ENCODE measurements at regions not wholly inside any gene's neighbourhood (a gene's known extent, or its start where the extent isn't known, plus 50 kb on each side); places are given as distances from the start of the nearest gene placed in this dataset.

DNA sequence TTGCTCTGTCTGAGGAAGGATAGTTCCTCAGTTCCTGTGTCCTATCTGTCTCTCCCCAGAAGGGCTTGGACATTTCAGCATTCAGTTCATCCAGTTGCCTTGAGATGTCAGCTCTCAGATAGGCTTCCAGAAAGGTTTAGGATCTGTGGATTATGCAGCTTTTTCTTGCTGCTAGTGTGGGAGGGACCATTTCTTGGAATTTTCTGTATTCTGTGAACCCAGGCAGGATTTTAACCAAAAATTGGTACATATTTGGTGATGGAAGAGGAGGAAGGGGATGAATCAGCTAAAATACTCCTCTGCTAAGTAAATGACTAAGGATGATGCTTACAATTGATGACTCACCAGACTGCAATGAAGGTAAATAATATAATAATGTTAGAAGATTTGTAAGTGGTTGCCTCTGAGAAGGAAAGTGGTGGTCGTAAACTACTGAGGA lies 58.6 kb upstream of the DOCK10 start:
- TF ChIP-seq, protein P1, sequence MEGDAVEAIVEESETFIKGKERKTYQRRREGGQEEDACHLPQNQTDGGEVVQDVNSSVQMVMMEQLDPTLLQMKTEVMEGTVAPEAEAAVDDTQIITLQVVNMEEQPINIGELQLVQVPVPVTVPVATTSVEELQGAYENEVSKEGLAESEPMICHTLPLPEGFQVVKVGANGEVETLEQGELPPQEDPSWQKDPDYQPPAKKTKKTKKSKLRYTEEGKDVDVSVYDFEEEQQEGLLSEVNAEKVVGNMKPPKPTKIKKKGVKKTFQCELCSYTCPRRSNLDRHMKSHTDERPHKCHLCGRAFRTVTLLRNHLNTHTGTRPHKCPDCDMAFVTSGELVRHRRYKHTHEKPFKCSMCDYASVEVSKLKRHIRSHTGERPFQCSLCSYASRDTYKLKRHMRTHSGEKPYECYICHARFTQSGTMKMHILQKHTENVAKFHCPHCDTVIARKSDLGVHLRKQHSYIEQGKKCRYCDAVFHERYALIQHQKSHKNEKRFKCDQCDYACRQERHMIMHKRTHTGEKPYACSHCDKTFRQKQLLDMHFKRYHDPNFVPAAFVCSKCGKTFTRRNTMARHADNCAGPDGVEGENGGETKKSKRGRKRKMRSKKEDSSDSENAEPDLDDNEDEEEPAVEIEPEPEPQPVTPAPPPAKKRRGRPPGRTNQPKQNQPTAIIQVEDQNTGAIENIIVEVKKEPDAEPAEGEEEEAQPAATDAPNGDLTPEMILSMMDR (IDR thresholded peaks at IDR 0.05; ENCODE audit: low read depth, low read length, missing control alignments): no peak
- in situ Hi-C loops (cut with HindIII; ENCODE audit: low sequenced_read_pairs): no loop called here
- DNase-seq (ENCODE audit: low read depth): peak; percentile 65
- no peak overlapping the region for H3K4me3 ChIP-seq (ENCODE audit: low read depth, low read length)

GRCh38 chr2:225100269-225100668 lies 58.0 kb upstream of the DOCK10 start:
- in situ Hi-C loops (cut with HindIII; ENCODE audit: low sequenced_read_pairs): no loop called here
- TF ChIP-seq, protein P1 (IDR thresholded peaks at IDR 0.05; ENCODE audit: low read depth, low read length, missing control alignments): no peak
- no peak overlapping the region for H3K4me3 ChIP-seq (ENCODE audit: low read depth, low read length)
- no peak for DNase-seq (ENCODE audit: low read depth)

DNA sequence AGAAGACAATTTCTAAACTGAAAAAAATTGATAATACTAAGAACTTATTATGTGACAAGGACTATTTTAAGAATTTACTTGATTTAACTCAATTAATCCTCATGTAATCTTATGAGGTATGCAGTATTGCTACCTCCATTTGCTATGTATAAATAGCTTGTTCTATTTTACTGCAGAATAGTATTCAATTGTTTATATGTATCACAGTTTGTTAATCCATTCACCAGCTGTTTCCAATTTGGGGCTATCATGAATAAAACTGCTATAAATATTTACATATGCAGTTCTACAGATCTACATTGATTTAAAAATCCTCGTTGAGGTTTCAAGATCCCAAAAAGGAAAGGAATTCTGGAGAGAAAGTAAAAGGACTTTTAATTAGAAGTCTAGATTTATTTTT lies 54.8 kb upstream of the DOCK10 start:
- DNase-seq (ENCODE audit: low read depth): no peak

More for the DNA sequence above, 54.8 kb upstream of the DOCK10 start:
- TF ChIP-seq, protein P1 (IDR thresholded peaks at IDR 0.05; ENCODE audit: low read depth, low read length, missing control alignments): no peak
- in situ Hi-C loops (cut with HindIII; ENCODE audit: low sequenced_read_pairs): no loop called here
- no peak overlapping the region for H3K4me3 ChIP-seq (ENCODE audit: low read depth, low read length)

Data from astrocyte of the cerebellum (primary cell).